ENCODE measurements at regions not wholly inside any gene's neighbourhood (a gene's known extent, or its start where the extent isn't known, plus 50 kb on each side); places are given as distances from the start of the nearest gene placed in this dataset.

GRCh38 chr6:15994814-15995459 is 133.9 kb upstream of the MYLIP start:
- TF ChIP-seq, protein P1, sequence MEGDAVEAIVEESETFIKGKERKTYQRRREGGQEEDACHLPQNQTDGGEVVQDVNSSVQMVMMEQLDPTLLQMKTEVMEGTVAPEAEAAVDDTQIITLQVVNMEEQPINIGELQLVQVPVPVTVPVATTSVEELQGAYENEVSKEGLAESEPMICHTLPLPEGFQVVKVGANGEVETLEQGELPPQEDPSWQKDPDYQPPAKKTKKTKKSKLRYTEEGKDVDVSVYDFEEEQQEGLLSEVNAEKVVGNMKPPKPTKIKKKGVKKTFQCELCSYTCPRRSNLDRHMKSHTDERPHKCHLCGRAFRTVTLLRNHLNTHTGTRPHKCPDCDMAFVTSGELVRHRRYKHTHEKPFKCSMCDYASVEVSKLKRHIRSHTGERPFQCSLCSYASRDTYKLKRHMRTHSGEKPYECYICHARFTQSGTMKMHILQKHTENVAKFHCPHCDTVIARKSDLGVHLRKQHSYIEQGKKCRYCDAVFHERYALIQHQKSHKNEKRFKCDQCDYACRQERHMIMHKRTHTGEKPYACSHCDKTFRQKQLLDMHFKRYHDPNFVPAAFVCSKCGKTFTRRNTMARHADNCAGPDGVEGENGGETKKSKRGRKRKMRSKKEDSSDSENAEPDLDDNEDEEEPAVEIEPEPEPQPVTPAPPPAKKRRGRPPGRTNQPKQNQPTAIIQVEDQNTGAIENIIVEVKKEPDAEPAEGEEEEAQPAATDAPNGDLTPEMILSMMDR (IDR thresholded peaks at IDR 0.05), result no peak
- TF ChIP-seq POLR2A (IDR thresholded peaks at IDR 0.05), result no peak
- TF ChIP-seq POLR2AphosphoS5 (IDR thresholded peaks at IDR 0.05), result no peak
- no peaks in the 10 kb centered on the region for H3K4me1 ChIP-seq (replicated peaks)
- intact Hi-C loops (cut with DNase I), result no loop called here
- no peaks in the 10 kb centered on the region for H3K36me3 ChIP-seq
- no peaks in the 10 kb centered on the region for H3K27me3 ChIP-seq (replicated peaks; ENCODE audit: insufficient read depth)
- H3K27ac ChIP-seq, result no peak overlapping the region
- H3K4me3 ChIP-seq, result no peak overlapping the region
- no peaks in the 10 kb centered on the region for H3K9me3 ChIP-seq
- WGBS, result 81% methylated on average over 8 of the region's 8 CpGs
- DNase-seq (ENCODE audit: low spot score), result no peak

DNA sequence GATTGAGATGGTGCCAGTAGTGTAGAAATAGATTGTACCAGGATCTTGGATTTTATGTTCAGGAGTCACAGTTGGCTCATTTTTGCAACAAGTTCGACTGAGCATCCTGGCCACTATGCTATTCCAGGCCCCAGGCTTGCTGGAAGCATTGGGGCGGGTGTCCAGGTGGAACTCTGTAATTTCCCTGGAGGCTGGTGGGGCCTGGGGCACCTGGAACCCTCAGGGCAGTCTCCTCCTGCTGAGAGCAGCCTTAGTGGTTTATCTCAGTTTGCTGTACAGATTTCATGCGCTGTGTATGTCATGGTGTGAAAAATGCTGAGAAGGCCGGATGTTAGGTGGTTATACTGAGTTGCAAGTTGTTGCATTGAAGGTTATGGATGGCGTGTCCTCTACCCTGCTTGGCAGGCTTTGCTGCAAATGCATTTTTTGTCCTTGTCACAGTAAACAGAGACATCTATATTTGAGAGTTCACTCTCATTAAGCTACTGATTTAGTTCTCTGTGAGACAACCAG is 135.1 kb upstream of the MYLIP start:
- H3K27me3 ChIP-seq (replicated peaks; ENCODE audit: insufficient read depth), result no peaks in the 10 kb centered on the region
- H3K4me3 ChIP-seq, result no peak overlapping the region
- 86% methylated on average over 5 of the region's 5 CpGs for WGBS
- H3K36me3 ChIP-seq, result no peaks in the 10 kb centered on the region
- TF ChIP-seq, protein P1 (IDR thresholded peaks at IDR 0.05), result no peak
- TF ChIP-seq POLR2AphosphoS5 (IDR thresholded peaks at IDR 0.05) (no peak), POLR2A (IDR thresholded peaks at IDR 0.05) (no peak)
- no peak for DNase-seq (ENCODE audit: low spot score)
- intact Hi-C loops (cut with DNase I), result no loop called here
- no peaks in the 10 kb centered on the region for H3K9me3 ChIP-seq
- H3K4me1 ChIP-seq (replicated peaks), result no peaks in the 10 kb centered on the region
- H3K27ac ChIP-seq, result no peak overlapping the region

DNA sequence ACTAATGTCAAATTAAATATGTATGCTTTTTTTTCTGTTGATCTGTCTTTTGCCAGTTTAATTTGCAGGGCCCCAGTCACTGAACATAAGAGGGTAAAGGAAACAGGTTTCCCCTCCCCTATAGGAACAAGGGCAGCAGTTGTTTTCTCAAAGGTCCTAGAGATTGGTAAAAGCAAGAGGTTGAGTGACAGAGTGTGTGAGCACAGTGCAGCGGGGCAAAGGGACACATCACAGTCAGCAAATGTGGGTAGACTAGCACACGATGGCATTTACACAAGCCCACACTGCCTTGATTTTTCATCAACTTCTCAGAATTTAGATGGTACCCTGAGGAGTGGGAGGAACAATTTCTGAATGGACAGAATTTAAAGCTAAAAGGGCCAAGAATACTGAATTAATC is 138.7 kb upstream of the MYLIP start:
- Histone ChIP-seq H3K9me3 (no peaks in the 10 kb centered on the region), H3K4me1 (replicated peaks) (no peaks in the 10 kb centered on the region), H3K36me3 (no peaks in the 10 kb centered on the region), H3K27ac (no peak overlapping the region), H3K4me3 (no peak overlapping the region), H3K27me3 (replicated peaks; ENCODE audit: insufficient read depth) (no peaks in the 10 kb centered on the region)
- TF ChIP-seq POLR2A (IDR thresholded peaks at IDR 0.05) (no peak), POLR2AphosphoS5 (IDR thresholded peaks at IDR 0.05) (no peak)
- TF ChIP-seq, protein P1 (IDR thresholded peaks at IDR 0.05), result no peak
- intact Hi-C loops (cut with DNase I), result no loop called here
- WGBS, result 95% methylated on average over 2 of the region's 2 CpGs
- DNase-seq (ENCODE audit: low spot score), result no peak

- TF ChIP-seq POLR2AphosphoS5 (IDR thresholded peaks at IDR 0.05) (no peak), POLR2A (IDR thresholded peaks at IDR 0.05) (no peak)
- TF ChIP-seq, protein P1 (IDR thresholded peaks at IDR 0.05), result no peak
- DNase-seq (ENCODE audit: low spot score), result no peak
- Histone ChIP-seq H3K27ac (no peak overlapping the region), H3K4me3 (no peak overlapping the region), H3K27me3 (replicated peaks; ENCODE audit: insufficient read depth) (no peaks in the 10 kb centered on the region), H3K36me3 (no peaks in the 10 kb centered on the region), H3K9me3 (no peaks in the 10 kb centered on the region), H3K4me1 (replicated peaks) (no peaks in the 10 kb centered on the region)
- 98% methylated on average over 2 of the region's 2 CpGs for WGBS
- intact Hi-C loops (cut with DNase I), result no loop called here
These were observed 139.5 kb upstream of the MYLIP start for GRCh38 chr6:15989397-15989796.

DNA sequence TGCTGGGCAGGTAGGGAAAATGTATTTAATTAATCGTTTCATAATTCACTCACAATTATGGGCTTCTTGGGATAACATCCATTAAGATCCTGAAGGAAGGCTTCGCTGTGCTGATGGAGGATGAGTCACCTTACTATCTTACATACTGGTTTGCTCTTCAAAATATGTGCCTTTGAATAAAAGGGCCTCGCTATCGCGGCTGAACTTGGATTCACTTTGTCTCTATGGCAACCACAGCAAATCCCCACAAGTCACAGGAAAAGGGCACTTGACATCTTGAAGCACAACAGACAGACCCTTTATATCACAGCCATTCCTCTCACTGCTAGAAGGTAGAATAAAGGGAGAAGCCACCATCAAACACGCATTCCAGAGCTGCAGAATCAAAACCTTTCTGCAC is 141.3 kb upstream of the MYLIP start:
- intact Hi-C loops (cut with DNase I), result no loop called here
- Histone ChIP-seq H3K9me3 (no peaks in the 10 kb centered on the region), H3K4me1 (replicated peaks) (no peaks in the 10 kb centered on the region), H3K4me3 (no peak overlapping the region), H3K27ac (no peak overlapping the region), H3K27me3 (replicated peaks; ENCODE audit: insufficient read depth) (no peaks in the 10 kb centered on the region), H3K36me3 (no peaks in the 10 kb centered on the region)
- 57% methylated on average over 6 of the region's 6 CpGs for WGBS
- DNase-seq (ENCODE audit: low spot score), result no peak
- TF ChIP-seq POLR2A (IDR thresholded peaks at IDR 0.05) (no peak), POLR2AphosphoS5 (IDR thresholded peaks at IDR 0.05) (no peak)
- TF ChIP-seq, protein P1 (IDR thresholded peaks at IDR 0.05), result no peak

Data from prostate gland (tissue), 2 donors.